Transverse colon (tissue), 4 donors: ENCODE measurements at regions not wholly inside any gene's neighbourhood (a gene's known extent, or its start where the extent isn't known, plus 50 kb on each side); places are given as distances from the start of the nearest gene placed in this dataset.

Experiments used
- CTCF ChIP-seq, 5 experiments: fragments of 200-600 bp in 3 of 5; fragments of 450-650 bp in 2 of 5; sonication (generic) in 3 of 5; IDR thresholded peaks; 1 replicate in 2 of 5; 2 replicates in 3 of 5; pipeline ENCODE4 v1.5.1; 2016 to 2017; ENCODE audit warnings: antibody characterized with exemption in 5 of 5, inconsistent platforms in 3 of 5, mild to moderate bottlenecking in 2 of 5, moderate library complexity in 1 of 5
- POLR2A ChIP-seq: fragments of 450-650 bp; IDR thresholded peaks from one replicate; pipeline ENCODE4 v1.6.1; 2016; ENCODE audit warnings: antibody characterized with exemption, mild to moderate bottlenecking, moderate library complexity
- POLR2AphosphoS5 ChIP-seq, 3 donors: sonication (generic); formaldehyde crosslinking; IDR thresholded peaks; one replicate each; pipeline ENCODE4 v1.6.1; 2016; ENCODE audit warnings: antibody characterized with exemption in 3 of 3

GRCh38 chr10:42974693-42975002 lies 102.2 kb upstream of the RET start:
- TF ChIP-seq CTCF (IDR thresholded peaks at IDR 0.05) (no peak), POLR2A (no peak), POLR2AphosphoS5 (IDR thresholded peaks at IDR 0.05) (no peak)
